Ovary (tissue), 7 donors: ENCODE measurements at regions not wholly inside any gene's neighbourhood (a gene's known extent, or its start where the extent isn't known, plus 50 kb on each side); places are given as distances from the start of the nearest gene placed in this dataset.

ENCODE experiments used
- DNase-seq, 5 donors: peaks; one replicate each; pipeline ENCODE4 v3.0.0-alpha.2; 2019 to 2020
- H3K27ac ChIP-seq, 2 donors: fragments of 200-600 bp; one replicate each; pipeline versions ENCODE4 v1.5.1 to v1.8.0; 2019 to 2022
- H3K27me3 ChIP-seq: fragments of 200-600 bp; one replicate; pipeline ENCODE4 v1.8.0; 2022
- H3K36me3 ChIP-seq: fragments of 200-600 bp; sonication (generic); one replicate; pipeline ENCODE4 v1.5.1; 2019
- H3K4me1 ChIP-seq: one replicate; pipeline ENCODE4 v1.8.1; 2013; ENCODE audit warnings: mild to moderate bottlenecking, moderate library complexity; ENCODE audit not compliant: insufficient read depth
- H3K4me3 ChIP-seq: fragments of 200-600 bp; sonication (generic); one replicate; pipeline ENCODE4 v1.5.1; 2017
- H3K9me3 ChIP-seq, 2 donors: fragments of 200-600 bp in 1 of 2; sonication (generic) in 1 of 2; one replicate each; pipeline versions ENCODE4 v1.5.1 to v1.8.1; 2013 to 2019; ENCODE audit warnings: mild to moderate bottlenecking in 1 of 2, moderate library complexity in 1 of 2
- EP300 ChIP-seq: sonication (generic); formaldehyde crosslinking; IDR thresholded peaks from one replicate; pipeline ENCODE4 v1.6.1; 2017; ENCODE audit warnings: antibody characterized with exemption
- POLR2A ChIP-seq: fragments of 450-650 bp; IDR thresholded peaks from one replicate; pipeline ENCODE4 v1.6.1; 2017; ENCODE audit warnings: antibody characterized with exemption, mild to moderate bottlenecking, moderate library complexity
- WGBS, 3 donors: extraction: QIAGEN DNeasy Blood & Tissue Kit in 1 of 3; methylation state at CpG; one replicate each; pipeline versions ENCODE4 v1.1.5 to v1.1.7; 2013 to 2017; 5-methylcytosine and 5-hydroxymethylcytosine counted together
- intact Hi-C, 4 donors: fragments of 100-400 bp; cut with DNase I; formaldehyde crosslinking; loops; one replicate each; pipeline versions ENCODE4 v1.11.0 to v1.15.1; 2022 to 2023
- TF ChIP-seq, protein P1 (sequence below), 3 donors: fragments of 450-650 bp in 2 of 3; fragments of 200-600 bp in 1 of 3; IDR thresholded peaks; one replicate each; pipeline versions ENCODE4 v1.5.1 to v1.8.0; 2016 to 2022; ENCODE audit warnings: antibody characterized with exemption in 3 of 3, mild to moderate bottlenecking in 1 of 3
- donor health status: DM: no; HTN: no; CAD: no; lungs with moderate emphysema.
- donor health status: DM: no; HTN: no; CAD: no.
- donor health status: Bipolar disorder and iron deficiency.
- donor health status: DM: no; HTN: no; CAD: no.
- donor health status: DM: yes; HTN: yes; CAD: no.

DNA sequence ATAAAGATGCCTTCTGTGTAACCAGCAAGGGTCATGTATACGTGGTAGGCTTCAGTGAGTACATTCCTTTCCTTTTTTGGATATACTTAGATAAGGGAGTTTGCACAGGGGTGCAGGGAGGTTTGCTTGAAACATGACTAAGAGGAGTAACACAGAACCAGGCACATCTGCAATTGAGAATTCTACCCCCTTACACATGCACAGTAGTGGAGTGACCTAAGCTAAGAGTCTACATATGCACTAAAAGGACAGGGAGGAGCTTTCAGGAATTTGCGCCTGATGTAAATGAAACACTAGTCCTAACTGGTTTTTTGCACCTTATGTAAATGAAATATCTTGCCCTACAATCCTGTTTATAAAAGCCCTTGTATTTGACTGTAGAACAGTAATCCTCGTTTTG is 194.8 kb upstream of the NABP1 start:
- Histone ChIP-seq H3K4me3 (no peak overlapping the region), H3K27ac (no peak overlapping the region), H3K4me1 (peaks cover 6% of the 10 kb centered on the region), H3K27me3 (no peaks in the 10 kb centered on the region), H3K9me3 (no peaks in the 10 kb centered on the region), H3K36me3 (no peaks in the 10 kb centered on the region)
- intact Hi-C loops = no loop called here
- WGBS, 3 donors = 64 to 80% (median 76%) methylated on average over 3 of the region's 3 CpGs
- TF ChIP-seq POLR2A = no peak
- TF ChIP-seq, protein P1, sequence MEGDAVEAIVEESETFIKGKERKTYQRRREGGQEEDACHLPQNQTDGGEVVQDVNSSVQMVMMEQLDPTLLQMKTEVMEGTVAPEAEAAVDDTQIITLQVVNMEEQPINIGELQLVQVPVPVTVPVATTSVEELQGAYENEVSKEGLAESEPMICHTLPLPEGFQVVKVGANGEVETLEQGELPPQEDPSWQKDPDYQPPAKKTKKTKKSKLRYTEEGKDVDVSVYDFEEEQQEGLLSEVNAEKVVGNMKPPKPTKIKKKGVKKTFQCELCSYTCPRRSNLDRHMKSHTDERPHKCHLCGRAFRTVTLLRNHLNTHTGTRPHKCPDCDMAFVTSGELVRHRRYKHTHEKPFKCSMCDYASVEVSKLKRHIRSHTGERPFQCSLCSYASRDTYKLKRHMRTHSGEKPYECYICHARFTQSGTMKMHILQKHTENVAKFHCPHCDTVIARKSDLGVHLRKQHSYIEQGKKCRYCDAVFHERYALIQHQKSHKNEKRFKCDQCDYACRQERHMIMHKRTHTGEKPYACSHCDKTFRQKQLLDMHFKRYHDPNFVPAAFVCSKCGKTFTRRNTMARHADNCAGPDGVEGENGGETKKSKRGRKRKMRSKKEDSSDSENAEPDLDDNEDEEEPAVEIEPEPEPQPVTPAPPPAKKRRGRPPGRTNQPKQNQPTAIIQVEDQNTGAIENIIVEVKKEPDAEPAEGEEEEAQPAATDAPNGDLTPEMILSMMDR (IDR thresholded peaks at IDR 0.05) = no peak
- TF ChIP-seq EP300 = no peak
- no peak for DNase-seq

GRCh38 chr2:191486584-191487320 is 191.2 kb upstream of the NABP1 start:
- Histone ChIP-seq H3K4me3 (no peak overlapping the region), H3K4me1 (no peaks in the 10 kb centered on the region), H3K27ac (no peak overlapping the region), H3K36me3 (no peaks in the 10 kb centered on the region), H3K9me3 (no peaks in the 10 kb centered on the region), H3K27me3 (no peaks in the 10 kb centered on the region)
- DNase-seq = no peak
- 57 to 77% (median 57%) methylated on average over 3 of the region's 3 CpGs for WGBS, 3 donors
- intact Hi-C loops = no loop called here
- TF ChIP-seq POLR2A (no peak), EP300 (no peak)
- TF ChIP-seq, protein P1 (IDR thresholded peaks at IDR 0.05) = no peak

GRCh38 chr2:191488135-191488534 is 189.8 kb upstream of the NABP1 start:
- TF ChIP-seq, protein P1 (IDR thresholded peaks at IDR 0.05) = no peak
- TF ChIP-seq EP300 (no peak), POLR2A (no peak)
- WGBS, 3 donors = 83 to 87% (median 86%) methylated on average over 7 of the region's 7 CpGs
- no peaks in the 10 kb centered on the region for H3K4me1 ChIP-seq
- no peaks in the 10 kb centered on the region for H3K36me3 ChIP-seq
- H3K27me3 ChIP-seq = no peaks in the 10 kb centered on the region
- H3K4me3 ChIP-seq = no peak overlapping the region
- DNase-seq = no peak
- no peaks in the 10 kb centered on the region for H3K9me3 ChIP-seq
- no peak overlapping the region for H3K27ac ChIP-seq
- intact Hi-C loops = no loop called here

- no peak for DNase-seq
- intact Hi-C loops = no loop called here
- Histone ChIP-seq H3K4me3 (no peak overlapping the region), H3K9me3 (no peaks in the 10 kb centered on the region), H3K36me3 (no peaks in the 10 kb centered on the region), H3K4me1 (no peaks in the 10 kb centered on the region), H3K27ac (no peak overlapping the region), H3K27me3 (no peaks in the 10 kb centered on the region)
- TF ChIP-seq EP300 = no peak
- TF ChIP-seq, protein P1 (IDR thresholded peaks at IDR 0.05) = no peak
- no peak for TF ChIP-seq POLR2A
- 24 to 37% (median 35%) methylated on average over 2 of the region's 2 CpGs for WGBS, 3 donors
These were observed 188.8 kb upstream of the NABP1 start for GRCh38 chr2:191489177-191489576.
